ENCODE measurements at regions not wholly inside any gene's neighbourhood (a gene's known extent, or its start where the extent isn't known, plus 50 kb on each side); places are given as distances from the start of the nearest gene placed in this dataset.
"Not testable (repeated sequence)": the region's sequence is repeated elsewhere in the genome, so short reads cannot be mapped to it uniquely, and the experiment has no call there.

GRCh38 chr7:45268013-45268412, 110.4 kb downstream of the RAMP3 start:
- DNase-seq = no peak

- DNase-seq = no peak
These were observed 111.6 kb downstream of the RAMP3 start for GRCh38 chr7:45269192-45269591.

- DNase-seq = no peak
These were observed 121.3 kb downstream of the RAMP3 start for GRCh38 chr7:45278763-45279398.

- not testable (repeated sequence) for DNase-seq
These were observed 132.0 kb downstream of the RAMP3 start for GRCh38 chr7:45289611-45290010.

- no peak for DNase-seq
These were observed 133.3 kb downstream of the RAMP3 start for GRCh38 chr7:45290880-45291279.

GRCh38 chr7:45292481-45292880, 134.9 kb downstream of the RAMP3 start:
- no peak for DNase-seq

- DNase-seq = no peak
These were observed 135.8 kb downstream of the RAMP3 start for GRCh38 chr7:45293295-45293942.

- DNase-seq = no peak
These were observed 137.0 kb downstream of the RAMP3 start for GRCh38 chr7:45294559-45294958.

- no peak for DNase-seq
These were observed 137.6 kb downstream of the RAMP3 start for GRCh38 chr7:45295222-45295621.

GRCh38 chr7:45296748-45297147, 139.2 kb downstream of the RAMP3 start:
- no peak for DNase-seq

- no peak for DNase-seq
These were observed 149.2 kb downstream of the RAMP3 start for GRCh38 chr7:45306752-45307305.

- no peak for DNase-seq
These were observed 154.0 kb downstream of the RAMP3 start for GRCh38 chr7:45311597-45311996.

- not testable (repeated sequence) for DNase-seq
These were observed 157.9 kb downstream of the RAMP3 start for GRCh38 chr7:45315512-45315911.

GRCh38 chr7:45324683-45325237, 167.2 kb downstream of the RAMP3 start:
- no peak for DNase-seq

GRCh38 chr7:45325378-45325777, 167.8 kb downstream of the RAMP3 start:
- no peak for DNase-seq

- no peak for DNase-seq
These were observed 170.9 kb downstream of the RAMP3 start for GRCh38 chr7:45328403-45328981.

GRCh38 chr7:45331563-45331962, 174.0 kb downstream of the RAMP3 start:
- DNase-seq = no peak

GRCh38 chr7:45335024-45335423, 177.4 kb downstream of the RAMP3 start:
- DNase-seq = not testable (repeated sequence)

GRCh38 chr7:45342236-45342635, 184.6 kb downstream of the RAMP3 start:
- DNase-seq = no peak

- DNase-seq = no peak
These were observed 186.2 kb downstream of the RAMP3 start for GRCh38 chr7:45343746-45344145.

GRCh38 chr7:45347804-45348203, 190.2 kb downstream of the RAMP3 start:
- peak; percentile 51 for DNase-seq

- DNase-seq = no peak
These were observed 191.5 kb downstream of the RAMP3 start for GRCh38 chr7:45349090-45349489.

- DNase-seq = no peak
These were observed 193.3 kb downstream of the RAMP3 start for GRCh38 chr7:45350896-45351295.

GRCh38 chr7:45358287-45358686, 200.7 kb downstream of the RAMP3 start:
- no peak for DNase-seq
